Activated T-helper 1 cell treated with anti-CD3 and anti-CD28 coated beads, Interleukin-12 subunit alpha, Interleukin-12 subunit beta, Interleukin-2, Interleukin-4 antibody, amounts not matched to agents 30 ng/mL and 10 ng/mL and 1 ng/mL, durations not matched to agents 14 hours and 24 hours and 36 hours (primary cell): ENCODE measurements at regions not wholly inside any gene's neighbourhood (a gene's known extent, or its start where the extent isn't known, plus 50 kb on each side); places are given as distances from the start of the nearest gene placed in this dataset.

ENCODE experiments used
- DNase-seq: peaks from one replicate; pipeline ENCODE4 v3.0.0; 2021; ENCODE audit warnings: low spot score
- H3K27ac Mint-ChIP-seq: one replicate; pipeline ENCODE4 v1.8.0; 2021; ENCODE audit warnings: mild to moderate bottlenecking, mixed read lengths
- H3K27me3 Mint-ChIP-seq: one replicate; pipeline ENCODE4 v1.8.0; 2022; ENCODE audit warnings: mild to moderate bottlenecking, moderate library complexity, mixed read lengths; ENCODE audit not compliant: insufficient read depth
- H3K36me3 Mint-ChIP-seq: one replicate; pipeline ENCODE4 v1.8.0; 2021; ENCODE audit warnings: low read depth, mixed read lengths
- H3K4me1 Mint-ChIP-seq: one replicate; pipeline ENCODE4 v1.8.0; 2021; ENCODE audit warnings: low read depth, mixed read lengths
- H3K4me3 Mint-ChIP-seq: one replicate; pipeline ENCODE4 v1.8.0; 2021; ENCODE audit warnings: mild to moderate bottlenecking, moderate library complexity, mixed read lengths
- H3K9me3 Mint-ChIP-seq: one replicate; pipeline ENCODE4 v1.8.0; 2021; ENCODE audit warnings: mixed read lengths
- intact Hi-C: fragments of 100-400 bp; cut with micrococcal nuclease; formaldehyde crosslinking; loops from one replicate; pipeline ENCODE4 v1.15.1; 2024

DNA sequence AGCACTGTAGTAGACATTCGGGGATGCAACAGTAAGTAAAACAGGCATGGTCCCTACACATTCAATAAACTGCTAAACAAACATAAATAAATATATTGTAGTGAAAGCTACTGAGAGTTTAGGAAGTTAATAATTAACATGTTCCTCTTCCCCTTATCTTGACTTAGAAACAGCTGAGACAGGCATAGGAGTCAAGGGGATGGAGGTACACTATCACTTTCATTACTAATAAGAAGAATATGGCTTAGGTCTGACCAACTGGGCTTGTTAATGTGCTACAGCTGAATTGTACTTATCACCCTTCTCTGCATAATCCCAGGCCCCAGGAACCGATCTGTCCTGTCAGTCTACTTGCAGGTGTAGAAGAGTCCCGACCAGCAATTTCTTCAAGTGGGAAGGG, 116.3 kb upstream of the DAZL start:
- Mint-ChIP-seq H3K27ac (no peak overlapping the region), H3K27me3 (peaks cover 3% of the 10 kb centered on the region), H3K36me3 (no peaks in the 10 kb centered on the region), H3K4me3 (no peak overlapping the region), H3K9me3 (peaks cover 3% of the 10 kb centered on the region), H3K4me1 (no peaks in the 10 kb centered on the region)
- intact Hi-C loops = no loop called here
- no peak for DNase-seq

DNA sequence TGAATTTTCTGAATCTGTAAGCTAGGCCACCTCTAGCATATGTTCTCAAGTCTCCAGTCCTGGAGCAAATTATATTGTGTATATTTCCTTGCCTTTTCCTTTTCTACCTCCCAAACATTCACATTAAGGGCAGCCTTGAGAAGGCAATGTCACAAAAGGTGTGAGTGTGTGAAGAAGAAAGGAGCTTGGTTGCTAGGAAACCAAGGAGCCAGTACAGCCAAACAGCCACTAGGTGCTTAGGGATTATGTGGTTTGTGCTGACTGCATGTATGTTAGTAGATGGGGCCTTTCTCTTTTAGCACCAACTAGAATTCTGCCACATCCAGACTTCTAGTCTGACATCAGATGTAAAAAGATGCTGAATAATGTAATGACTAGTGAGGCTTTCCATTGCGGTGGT, 118.8 kb upstream of the DAZL start:
- Mint-ChIP-seq H3K4me3 (no peak overlapping the region), H3K9me3 (peaks cover 4% of the 10 kb centered on the region), H3K36me3 (no peaks in the 10 kb centered on the region), H3K4me1 (no peaks in the 10 kb centered on the region), H3K27me3 (peaks cover under 1% of the 10 kb centered on the region), H3K27ac (no peak overlapping the region)
- no peak for DNase-seq
- intact Hi-C loops = no loop called here

DNA sequence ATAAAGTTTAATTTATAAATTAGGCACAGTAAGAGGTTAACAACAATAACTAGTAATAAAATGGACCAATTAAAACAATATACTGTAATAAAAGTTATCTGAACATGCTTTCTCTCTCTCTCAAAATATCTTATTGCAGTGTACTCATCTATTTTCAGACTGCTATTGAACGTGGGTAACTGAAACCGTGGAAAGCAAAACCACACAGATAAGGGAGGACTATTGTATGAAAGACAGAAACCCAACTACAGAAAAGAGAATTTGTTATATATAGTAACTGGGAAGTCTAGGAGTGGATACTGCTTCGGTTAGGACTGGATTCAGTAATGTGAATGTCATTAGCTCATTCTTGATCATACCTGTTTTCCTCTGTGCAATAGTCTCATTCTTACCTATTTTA, 119.3 kb upstream of the DAZL start:
- peaks cover 8% of the 10 kb centered on the region for H3K9me3 Mint-ChIP-seq
- H3K27ac Mint-ChIP-seq = no peak overlapping the region
- no peaks in the 10 kb centered on the region for H3K36me3 Mint-ChIP-seq
- no peak for DNase-seq
- peaks cover 2% of the 10 kb centered on the region for H3K27me3 Mint-ChIP-seq
- no peaks in the 10 kb centered on the region for H3K4me1 Mint-ChIP-seq
- intact Hi-C loops = no loop called here
- H3K4me3 Mint-ChIP-seq = no peak overlapping the region

DNA sequence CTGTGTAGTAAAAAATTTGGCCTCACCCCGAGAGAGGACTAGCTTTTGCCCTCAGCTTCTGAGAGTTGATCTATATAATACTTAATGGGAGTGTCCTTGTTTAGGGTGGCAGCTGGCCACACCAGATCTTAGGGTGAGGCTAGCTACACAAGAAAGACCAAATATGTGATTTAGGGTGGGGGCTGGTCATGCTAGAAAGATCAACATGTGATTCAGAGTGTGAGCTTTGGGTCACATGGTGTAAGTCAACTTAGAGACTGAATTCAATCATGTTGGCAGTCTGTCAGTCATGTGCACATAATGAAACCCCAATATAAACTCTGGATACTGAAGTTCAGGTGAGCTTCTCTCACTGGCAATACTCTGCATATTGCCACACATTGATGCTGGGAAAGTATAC, 120.7 kb upstream of the DAZL start:
- H3K36me3 Mint-ChIP-seq = no peaks in the 10 kb centered on the region
- no peaks in the 10 kb centered on the region for H3K4me1 Mint-ChIP-seq
- DNase-seq = no peak
- H3K27me3 Mint-ChIP-seq = peaks cover 2% of the 10 kb centered on the region
- intact Hi-C loops = no loop called here
- H3K27ac Mint-ChIP-seq = no peak overlapping the region
- H3K4me3 Mint-ChIP-seq = no peak overlapping the region
- H3K9me3 Mint-ChIP-seq = peaks cover 8% of the 10 kb centered on the region

DNA sequence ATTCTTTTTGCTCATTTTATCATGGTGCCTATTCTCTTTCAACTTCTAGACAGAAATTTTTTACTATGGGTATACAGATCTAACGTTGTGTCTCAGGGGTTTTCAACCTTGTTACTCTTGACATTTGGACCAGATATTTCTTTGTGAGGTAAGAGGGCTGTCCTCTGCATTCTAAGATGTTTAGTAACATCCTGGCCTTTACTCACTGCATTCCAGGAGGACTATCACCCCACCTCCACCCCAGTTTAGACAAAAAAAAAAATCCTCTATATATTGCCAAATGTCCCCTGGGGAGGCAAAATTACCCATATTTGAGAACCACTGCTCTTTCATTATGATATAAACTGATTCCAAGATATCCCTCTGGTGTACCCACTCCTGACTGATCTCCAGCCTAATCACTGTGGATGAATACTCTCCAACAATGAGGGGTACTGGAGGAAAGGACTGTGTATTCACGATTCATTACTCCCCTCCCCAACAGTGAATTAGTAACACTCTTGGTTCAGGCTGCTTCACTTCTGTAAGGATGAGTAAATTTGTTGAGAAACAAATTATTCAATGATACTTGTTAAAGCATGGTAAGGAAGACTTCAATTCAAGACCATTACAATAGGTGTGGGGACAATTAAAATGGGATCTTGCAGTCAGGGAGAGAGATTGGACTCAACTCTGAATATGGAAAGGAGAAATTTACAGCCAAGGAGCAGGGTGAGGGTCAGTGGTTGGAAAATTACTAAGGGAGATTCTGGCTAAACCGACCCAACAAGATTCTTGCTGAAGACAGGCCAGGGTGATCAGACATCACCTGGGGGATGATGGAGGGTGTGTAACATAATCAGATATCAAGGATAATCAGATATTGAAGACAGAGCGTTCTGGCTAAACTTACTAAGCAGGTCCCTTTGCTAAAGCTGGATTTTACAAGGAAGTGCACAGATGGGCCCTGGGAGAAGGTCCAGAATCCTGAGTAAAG, 123.8 kb upstream of the DAZL start:
- Mint-ChIP-seq H3K27me3 (peaks cover 2% of the 10 kb centered on the region), H3K9me3 (peaks cover 22% of the 10 kb centered on the region), H3K27ac (no peak overlapping the region), H3K36me3 (no peaks in the 10 kb centered on the region), H3K4me3 (no peak overlapping the region), H3K4me1 (no peaks in the 10 kb centered on the region)
- intact Hi-C loops = no loop called here
- no peak for DNase-seq

DNA sequence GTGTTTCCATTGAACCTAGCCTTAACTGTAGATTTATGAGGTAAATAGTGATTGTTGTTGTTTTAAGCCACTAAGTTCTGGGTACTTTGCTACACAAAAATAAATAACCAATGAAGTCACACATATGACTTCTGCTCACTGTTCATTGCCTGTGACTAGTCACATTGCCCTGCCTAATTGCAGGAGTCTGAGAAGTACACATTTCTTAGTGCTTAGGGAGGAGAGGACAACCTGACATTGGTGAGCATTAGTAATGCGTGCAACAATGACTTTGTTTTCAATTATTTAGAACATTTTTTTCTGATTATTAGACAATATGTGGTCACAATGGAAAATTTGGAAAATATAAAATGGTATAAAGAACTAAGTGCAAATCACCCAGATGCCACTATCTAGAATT, 133.2 kb upstream of the DAZL start:
- Mint-ChIP-seq H3K36me3 (no peaks in the 10 kb centered on the region), H3K4me1 (peaks cover 5% of the 10 kb centered on the region), H3K27ac (no peak overlapping the region)

DNA sequence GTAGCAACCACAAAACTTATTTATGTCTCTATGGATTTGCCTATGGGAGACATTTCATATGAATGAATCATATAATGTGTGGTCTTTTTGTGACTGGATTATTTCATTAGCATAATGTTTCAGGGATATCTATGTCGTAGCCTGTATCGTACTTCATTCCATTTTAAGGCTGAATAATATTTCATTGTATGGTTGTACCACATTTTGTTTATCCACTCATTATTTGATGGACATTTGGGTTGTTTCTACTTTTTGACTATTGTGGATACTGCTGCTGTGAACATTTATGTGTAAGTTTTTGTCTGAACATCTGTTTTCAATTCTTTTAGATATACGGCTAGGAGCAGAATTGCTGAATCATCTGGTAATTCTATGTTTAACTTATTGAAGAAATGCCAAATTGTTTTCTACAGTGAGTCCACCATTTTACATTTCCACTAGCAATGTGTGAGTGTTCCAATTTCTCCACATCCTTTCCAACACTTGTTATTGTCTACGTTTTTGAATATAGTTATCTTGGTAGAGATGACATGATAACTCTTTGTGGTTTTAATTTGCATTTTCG, 134.4 kb upstream of the DAZL start:
- no peaks in the 10 kb centered on the region for H3K36me3 Mint-ChIP-seq
- peaks cover 28% of the 10 kb centered on the region for H3K9me3 Mint-ChIP-seq
- no peak for DNase-seq
- intact Hi-C loops = no loop called here
- no peak overlapping the region for H3K4me3 Mint-ChIP-seq
- no peak overlapping the region for H3K27ac Mint-ChIP-seq
- H3K27me3 Mint-ChIP-seq = peaks cover 6% of the 10 kb centered on the region
- H3K4me1 Mint-ChIP-seq = peaks cover 5% of the 10 kb centered on the region

More for the DNA sequence above, 133.2 kb upstream of the DAZL start:
- Mint-ChIP-seq H3K9me3 (peaks cover 33% of the 10 kb centered on the region), H3K27me3 (peaks cover 6% of the 10 kb centered on the region), H3K4me3 (no peak overlapping the region)
- no peak for DNase-seq
- intact Hi-C loops = no loop called here

DNA sequence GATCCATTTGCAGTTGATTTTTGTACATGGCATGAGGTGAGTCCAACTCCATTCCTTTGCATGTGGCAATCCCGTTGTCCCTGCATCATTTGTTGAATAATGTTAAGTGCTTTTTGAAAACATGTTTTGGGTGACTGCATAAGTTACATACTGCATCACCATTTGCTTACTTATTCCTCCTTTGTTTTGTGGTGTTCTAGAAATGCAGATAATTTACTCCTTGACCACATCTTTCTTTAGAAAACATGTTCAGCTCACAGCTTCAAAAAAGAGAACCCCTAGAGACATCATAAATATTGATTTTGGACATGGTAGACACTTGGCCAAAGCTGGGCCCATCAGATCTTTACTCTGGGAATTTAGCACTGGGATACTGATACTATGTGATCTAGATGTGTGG, 135.3 kb upstream of the DAZL start:
- DNase-seq = no peak
- Mint-ChIP-seq H3K27me3 (peaks cover 4% of the 10 kb centered on the region), H3K4me1 (peaks cover 5% of the 10 kb centered on the region), H3K4me3 (no peak overlapping the region), H3K36me3 (no peaks in the 10 kb centered on the region), H3K9me3 (peaks cover 22% of the 10 kb centered on the region), H3K27ac (no peak overlapping the region)
- intact Hi-C loops = no loop called here

DNA sequence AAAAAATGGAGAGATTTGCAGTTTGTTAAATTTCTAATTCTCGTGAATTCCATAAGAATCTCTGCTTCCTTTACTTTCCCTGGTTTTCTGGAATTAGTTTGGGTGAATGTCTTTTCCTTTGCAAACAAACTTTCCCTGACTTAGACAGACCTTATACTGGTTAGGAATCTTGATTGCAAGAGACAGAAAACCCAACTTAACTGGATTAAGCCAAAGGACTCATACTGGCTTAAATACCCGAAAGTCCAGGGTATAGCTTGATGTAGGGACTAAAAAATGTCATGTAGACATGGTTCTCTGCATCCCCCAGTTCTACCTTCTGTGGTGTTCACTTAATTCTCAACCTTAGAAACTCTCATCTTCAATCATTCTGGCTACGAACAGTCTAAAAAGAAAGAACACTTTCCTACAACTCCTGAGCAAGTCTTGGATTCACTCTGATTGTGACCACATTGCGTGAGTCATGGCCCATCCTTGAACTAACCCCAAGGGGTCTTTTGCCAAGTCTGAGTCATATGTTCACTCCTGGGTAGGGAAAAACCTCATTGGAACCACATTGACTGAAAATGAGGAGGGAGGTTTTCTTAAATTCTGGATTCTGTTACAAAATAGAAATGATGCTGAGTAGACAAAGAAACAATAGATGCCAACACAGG, 136.0 kb upstream of the DAZL start:
- H3K27ac Mint-ChIP-seq = no peak overlapping the region
- H3K9me3 Mint-ChIP-seq = peaks cover 17% of the 10 kb centered on the region
- H3K27me3 Mint-ChIP-seq = peaks cover 4% of the 10 kb centered on the region
- H3K4me1 Mint-ChIP-seq = peaks cover 5% of the 10 kb centered on the region
- DNase-seq = no peak
- no peaks in the 10 kb centered on the region for H3K36me3 Mint-ChIP-seq
- intact Hi-C loops = no loop called here
- H3K4me3 Mint-ChIP-seq = no peak overlapping the region

DNA sequence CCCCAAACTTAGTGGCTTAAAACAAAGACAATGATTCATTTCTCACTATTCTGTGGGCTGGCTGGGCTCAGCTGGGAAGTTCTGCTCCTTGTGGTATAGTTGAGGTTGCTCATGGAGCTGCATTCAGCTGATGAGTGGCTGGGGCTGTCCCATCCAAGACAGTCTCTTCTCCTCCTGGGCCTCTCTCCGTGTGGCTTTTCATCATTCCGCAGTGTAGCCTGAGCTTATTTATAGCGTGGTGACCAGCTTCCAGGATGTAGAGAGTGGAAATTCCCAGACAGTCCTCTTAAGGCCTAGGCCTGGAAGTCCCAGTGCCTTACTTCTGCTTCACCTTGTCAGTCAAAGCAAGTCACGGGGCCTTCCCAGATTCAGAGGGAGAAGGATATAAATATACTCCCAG, 136.7 kb upstream of the DAZL start:
- Mint-ChIP-seq H3K27me3 (peaks cover 4% of the 10 kb centered on the region), H3K36me3 (no peaks in the 10 kb centered on the region), H3K27ac (no peak overlapping the region), H3K4me3 (no peak overlapping the region), H3K9me3 (peaks cover 17% of the 10 kb centered on the region), H3K4me1 (peaks cover 5% of the 10 kb centered on the region)
- intact Hi-C loops = no loop called here
- DNase-seq = no peak

DNA sequence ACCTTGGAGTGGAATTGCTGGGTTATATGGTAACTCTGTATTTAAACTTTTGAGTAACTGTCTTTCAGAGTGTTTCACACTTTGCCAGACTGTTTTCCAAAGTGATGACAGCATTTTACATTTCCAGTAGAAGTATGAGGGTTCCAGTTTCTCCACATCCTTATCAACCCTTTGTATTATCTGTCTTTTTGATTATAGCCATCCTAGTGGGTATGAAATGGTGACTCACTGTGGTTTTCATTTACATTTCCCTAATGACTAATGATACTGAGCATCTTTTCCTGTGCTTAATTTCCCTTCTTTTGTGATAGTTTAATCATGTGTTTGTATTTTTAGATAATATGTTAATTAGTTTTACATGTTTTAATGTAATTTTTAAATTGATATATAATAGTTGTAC, 138.1 kb upstream of the DAZL start:
- Mint-ChIP-seq H3K4me1 (no peaks in the 10 kb centered on the region), H3K36me3 (no peaks in the 10 kb centered on the region), H3K27ac (no peak overlapping the region), H3K27me3 (peaks cover 4% of the 10 kb centered on the region), H3K9me3 (peaks cover 15% of the 10 kb centered on the region), H3K4me3 (no peak overlapping the region)
- DNase-seq = no peak
- intact Hi-C loops = no loop called here

DNA sequence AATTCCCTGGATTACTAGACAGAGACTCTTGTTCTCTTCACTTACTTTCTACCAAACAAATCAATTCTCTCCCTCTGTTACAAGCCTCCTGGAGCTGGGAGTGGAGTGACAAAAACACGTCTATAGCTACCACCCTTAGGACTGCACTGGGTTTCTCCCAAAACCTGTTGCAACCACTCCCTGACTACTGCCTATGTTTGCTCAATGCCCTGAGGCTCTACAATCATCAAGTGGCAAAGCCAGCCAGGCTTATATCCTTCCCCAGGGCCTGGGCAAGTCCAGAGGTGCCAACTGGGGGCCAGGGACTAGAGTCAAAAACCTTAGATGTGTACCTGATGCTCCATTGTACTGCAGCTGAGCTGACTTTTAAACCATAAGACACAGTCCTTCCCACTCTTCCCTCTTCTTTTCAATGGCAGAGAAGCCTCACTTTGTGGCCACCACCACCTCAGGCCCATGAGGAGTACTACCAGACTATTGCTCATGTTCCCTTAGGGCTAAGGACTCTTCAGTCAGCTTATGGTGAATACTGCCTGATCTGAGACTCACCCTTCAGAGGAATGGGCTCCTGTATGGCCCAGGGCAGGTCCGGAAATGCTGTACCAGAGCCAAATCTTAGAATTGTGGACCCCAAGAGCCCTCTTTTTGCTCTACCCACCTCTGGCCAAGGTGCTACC, 125.4 kb upstream of the PLCL2 start:
- no peaks in the 10 kb centered on the region for H3K9me3 Mint-ChIP-seq
- no peak for DNase-seq
- H3K27me3 Mint-ChIP-seq = no peaks in the 10 kb centered on the region
- no peaks in the 10 kb centered on the region for H3K4me1 Mint-ChIP-seq
- no peak overlapping the region for H3K4me3 Mint-ChIP-seq
- no peaks in the 10 kb centered on the region for H3K36me3 Mint-ChIP-seq
- intact Hi-C loops = loop anchor here (1.0 kb wide), 1 partner anchor 26 kb away; no protein-coding TSS in a partner anchor
- H3K27ac Mint-ChIP-seq = no peak overlapping the region

DNA sequence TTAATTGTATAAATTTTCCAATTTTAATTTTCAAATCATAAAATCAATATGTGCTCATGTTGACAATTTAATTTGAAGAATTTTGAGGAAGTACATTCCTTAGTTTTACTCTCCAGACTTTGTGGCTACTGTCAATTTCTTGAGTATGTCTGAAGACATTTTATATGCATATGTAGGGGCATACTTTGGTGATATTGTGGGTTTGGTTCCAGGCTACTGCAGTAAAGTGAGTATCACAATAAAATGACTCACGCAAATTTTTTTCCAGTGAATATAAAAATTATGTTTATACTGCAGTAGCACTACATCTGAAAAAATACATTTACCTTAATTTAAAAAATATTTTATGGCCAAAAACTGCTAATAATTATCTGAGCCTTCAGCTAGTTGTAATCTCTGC, 123.2 kb upstream of the PLCL2 start:
- H3K27ac Mint-ChIP-seq = no peak overlapping the region
- no peaks in the 10 kb centered on the region for H3K9me3 Mint-ChIP-seq
- intact Hi-C loops = no loop called here
- H3K4me1 Mint-ChIP-seq = no peaks in the 10 kb centered on the region
- no peak for DNase-seq
- no peaks in the 10 kb centered on the region for H3K36me3 Mint-ChIP-seq
- H3K27me3 Mint-ChIP-seq = no peaks in the 10 kb centered on the region
- H3K4me3 Mint-ChIP-seq = no peak overlapping the region
